Spleen (tissue), 7 donors: ENCODE measurements at regions not wholly inside any gene's neighbourhood (a gene's known extent, or its start where the extent isn't known, plus 50 kb on each side); places are given as distances from the start of the nearest gene placed in this dataset.

Experiments used
- POLR2A ChIP-seq, 3 donors: fragments of 450-650 bp; IDR thresholded peaks; one replicate each; pipeline ENCODE4 v1.5.1; 2017; ENCODE audit warnings: antibody characterized with exemption in 3 of 3, mild to moderate bottlenecking in 1 of 3
- POLR2AphosphoS5 ChIP-seq, 3 donors: sonication (generic); formaldehyde crosslinking; IDR thresholded peaks; one replicate each; pipeline ENCODE4 v1.5.1; 2017; ENCODE audit warnings: antibody characterized with exemption in 3 of 3
- TF ChIP-seq, protein P1 (sequence below), 11 experiments: fragments of 200-600 bp in 7 of 11; fragments of 450-650 bp in 4 of 11; sonication (generic) in 4 of 11; IDR thresholded peaks in 8 of 11; conservative IDR thresholded peaks in 3 of 11; 1 replicate in 7 of 11; 2 replicates in 4 of 11; pipeline versions ENCODE4 v1.4.0 to v1.8.0; 2016 to 2021; ENCODE audit warnings: antibody characterized with exemption in 11 of 11, inconsistent platforms in 4 of 11, mild to moderate bottlenecking in 1 of 11
- donor health status: DM: no; HTN: no; CAD: no; lungs with moderate emphysema.
- donor health status: DM: no; HTN: no; CAD: no.
- donor health status: DM: no; HTN: no; CAD: no.

DNA sequence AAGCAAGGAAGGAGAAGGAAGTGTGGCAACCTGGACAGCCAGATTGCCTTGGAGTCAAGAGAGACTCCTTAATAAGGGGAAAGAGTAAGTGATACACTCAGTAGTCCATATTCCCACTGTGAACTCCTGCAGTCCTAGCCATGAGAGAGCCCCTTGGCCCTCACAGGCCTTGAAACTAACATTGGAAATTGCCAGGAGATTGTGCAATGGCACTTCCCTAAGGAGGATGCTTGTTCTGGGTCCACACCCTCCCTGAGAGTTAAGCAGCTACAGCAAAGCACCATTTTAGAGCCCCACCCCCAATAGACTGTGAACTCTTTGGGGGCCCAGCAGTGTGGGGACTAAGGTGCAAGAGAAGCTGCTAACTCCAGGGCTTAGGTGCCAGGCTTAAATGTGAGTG is 367.7 kb upstream of the CAMK1G start:
- TF ChIP-seq, protein P1, sequence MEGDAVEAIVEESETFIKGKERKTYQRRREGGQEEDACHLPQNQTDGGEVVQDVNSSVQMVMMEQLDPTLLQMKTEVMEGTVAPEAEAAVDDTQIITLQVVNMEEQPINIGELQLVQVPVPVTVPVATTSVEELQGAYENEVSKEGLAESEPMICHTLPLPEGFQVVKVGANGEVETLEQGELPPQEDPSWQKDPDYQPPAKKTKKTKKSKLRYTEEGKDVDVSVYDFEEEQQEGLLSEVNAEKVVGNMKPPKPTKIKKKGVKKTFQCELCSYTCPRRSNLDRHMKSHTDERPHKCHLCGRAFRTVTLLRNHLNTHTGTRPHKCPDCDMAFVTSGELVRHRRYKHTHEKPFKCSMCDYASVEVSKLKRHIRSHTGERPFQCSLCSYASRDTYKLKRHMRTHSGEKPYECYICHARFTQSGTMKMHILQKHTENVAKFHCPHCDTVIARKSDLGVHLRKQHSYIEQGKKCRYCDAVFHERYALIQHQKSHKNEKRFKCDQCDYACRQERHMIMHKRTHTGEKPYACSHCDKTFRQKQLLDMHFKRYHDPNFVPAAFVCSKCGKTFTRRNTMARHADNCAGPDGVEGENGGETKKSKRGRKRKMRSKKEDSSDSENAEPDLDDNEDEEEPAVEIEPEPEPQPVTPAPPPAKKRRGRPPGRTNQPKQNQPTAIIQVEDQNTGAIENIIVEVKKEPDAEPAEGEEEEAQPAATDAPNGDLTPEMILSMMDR (IDR thresholded peaks at IDR 0.05 in 8 of 11, conservative IDR thresholded peaks at IDR 0.05 in 3 of 11) = no peak
- TF ChIP-seq POLR2AphosphoS5 (IDR thresholded peaks at IDR 0.05) (no peak), POLR2A (IDR thresholded peaks at IDR 0.05) (no peak)
